Ureter (tissue), 1 donor: ENCODE measurements at regions not wholly inside any gene's neighbourhood (a gene's known extent, or its start where the extent isn't known, plus 50 kb on each side); places are given as distances from the start of the nearest gene placed in this dataset.
"Not testable (repeated sequence)": the region's sequence is repeated elsewhere in the genome, so short reads cannot be mapped to it uniquely, and the experiment has no call there.

ENCODE experiments used
- DNase-seq: peaks from one replicate; pipeline ENCODE4 v3.0.0-alpha.2; 2020; ENCODE audit warnings: low spot score
- donor health status: DM: yes; HTN: yes; CAD: no.

GRCh38 chr5:166581826-166582225 lies 1709.6 kb upstream of the WWC1 start:
- DNase-seq = no peak

DNA sequence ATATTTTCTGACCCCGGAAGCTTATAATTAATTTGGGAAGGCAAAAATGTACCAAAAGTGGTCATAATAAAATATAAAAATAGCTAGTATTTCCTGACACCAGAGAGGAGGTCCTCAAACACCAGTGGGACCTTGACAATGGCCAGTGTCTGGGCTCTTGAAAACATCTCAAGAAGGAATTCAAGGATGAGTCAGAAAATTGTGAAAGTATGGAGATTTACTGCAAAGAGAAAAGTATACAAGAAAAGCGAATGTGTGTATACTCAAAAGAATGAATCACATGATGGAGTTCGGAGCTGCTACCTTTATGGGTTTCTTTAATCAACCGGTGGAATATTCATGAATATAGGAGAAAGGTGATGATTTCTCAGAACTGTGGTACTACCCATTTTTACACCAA lies 1709.0 kb upstream of the WWC1 start:
- no peak for DNase-seq

- no peak for DNase-seq
These were observed 1696.9 kb upstream of the WWC1 start for GRCh38 chr5:166594567-166594966.

GRCh38 chr5:166595274-166595951 lies 1696.0 kb upstream of the WWC1 start:
- DNase-seq = no peak

DNA sequence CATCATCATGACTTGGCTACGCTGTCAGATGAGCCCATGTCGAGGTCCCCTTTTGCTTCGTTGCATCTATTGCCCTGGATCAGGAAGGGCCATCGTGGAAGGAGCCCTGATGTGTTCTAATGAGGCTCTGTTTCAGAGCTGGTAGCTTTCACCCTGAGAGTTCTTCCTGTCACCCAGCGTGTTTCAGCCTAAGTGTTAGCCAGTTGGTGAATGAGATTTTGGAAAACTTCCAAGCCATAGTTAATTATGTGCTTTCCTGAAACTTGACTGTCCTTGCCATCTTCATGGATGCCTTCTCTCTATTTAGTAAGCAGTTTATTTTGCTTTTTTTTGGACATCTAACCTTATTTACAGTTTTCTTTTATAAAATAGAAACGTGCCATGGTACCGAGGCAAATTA lies 1695.4 kb upstream of the WWC1 start:
- DNase-seq = no peak

DNA sequence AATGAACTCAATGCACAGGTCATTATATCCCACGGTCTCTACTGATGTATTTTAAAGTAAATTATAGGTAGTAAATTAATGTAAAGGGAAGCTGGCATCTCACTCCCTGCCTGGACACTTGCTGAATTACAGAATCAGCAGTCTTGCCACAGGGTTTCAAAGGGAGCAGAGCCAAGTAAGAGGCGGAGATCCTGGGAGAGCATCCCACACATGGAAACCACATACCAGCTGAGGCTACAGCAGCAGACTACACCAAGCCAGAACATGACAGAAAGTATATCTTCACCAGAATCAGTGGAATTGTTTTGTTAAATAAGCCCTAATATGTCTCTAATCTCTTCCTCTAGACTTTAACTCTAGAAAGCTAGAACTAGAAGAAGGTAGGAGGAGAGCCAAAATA lies 1689.2 kb upstream of the WWC1 start:
- no peak for DNase-seq

DNA sequence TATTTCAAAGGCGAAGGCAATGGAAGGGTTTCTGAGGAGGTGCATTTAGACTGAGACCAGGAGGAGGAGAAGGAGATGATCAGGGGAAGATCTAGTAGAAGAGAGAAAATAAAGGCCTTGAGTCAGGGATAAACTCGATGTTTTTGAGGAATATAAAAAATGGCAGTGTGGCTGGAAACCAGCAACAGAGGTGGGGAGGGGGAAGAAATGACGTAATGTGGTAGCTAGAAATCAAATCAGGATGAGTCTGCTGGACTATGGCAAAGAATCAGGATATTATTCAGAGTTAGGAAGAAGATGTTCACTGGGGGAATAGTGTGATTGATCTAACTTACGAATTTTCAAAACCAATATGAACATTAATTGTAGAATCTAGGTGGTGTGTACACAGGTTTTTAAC lies 1673.9 kb upstream of the WWC1 start:
- DNase-seq = no peak

GRCh38 chr5:166618526-166618925 lies 1672.9 kb upstream of the WWC1 start:
- no peak for DNase-seq

GRCh38 chr5:166624573-166624972 lies 1666.9 kb upstream of the WWC1 start:
- no peak for DNase-seq

DNA sequence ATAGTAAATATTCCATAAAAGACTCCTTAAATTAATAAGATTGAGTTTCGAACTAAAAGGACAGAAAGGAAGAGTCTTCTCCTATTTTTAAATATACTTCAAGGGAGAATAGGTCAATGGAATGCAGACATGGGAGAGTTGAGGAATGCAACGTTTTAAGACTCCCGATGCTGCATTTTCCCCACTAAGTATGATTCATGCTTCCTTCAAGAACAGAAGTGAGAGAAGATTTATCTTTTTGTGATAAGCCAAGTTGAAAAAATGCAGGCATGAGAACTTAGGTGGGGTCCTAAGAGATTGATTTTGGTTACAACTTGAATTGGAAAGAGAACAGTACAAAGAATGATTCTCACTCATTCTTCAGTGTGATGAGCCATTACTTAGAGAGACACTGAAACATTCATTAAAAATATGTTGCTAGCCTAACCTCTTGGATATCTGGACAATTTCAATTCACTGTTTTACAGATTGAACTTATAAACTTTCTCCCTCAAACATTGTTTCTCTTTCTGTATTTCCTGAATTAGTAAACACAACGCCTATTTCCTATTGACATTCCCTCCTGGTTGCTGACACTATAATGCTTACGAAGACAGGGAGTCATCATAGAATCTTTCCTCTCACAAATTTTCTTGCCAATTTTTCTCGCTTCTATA lies 1666.1 kb upstream of the WWC1 start:
- DNase-seq = no peak

DNA sequence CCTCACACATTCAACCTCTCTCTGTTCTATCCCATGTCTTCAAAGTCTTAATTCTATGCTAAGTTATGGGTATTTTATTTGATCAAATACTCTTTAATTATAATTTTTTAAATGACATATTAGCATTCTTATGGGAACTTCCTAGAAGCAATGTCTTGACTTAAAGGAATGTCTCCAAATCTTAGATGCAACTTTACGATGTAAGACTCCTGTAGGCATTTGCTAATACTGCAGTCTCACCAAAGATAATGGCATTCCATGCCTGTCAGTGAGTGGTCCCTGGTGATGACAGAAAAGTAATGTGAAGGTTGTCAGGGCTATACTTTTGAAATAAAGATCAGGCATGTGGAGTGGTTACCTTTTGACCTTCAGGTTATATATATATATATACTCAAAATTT lies 1654.2 kb upstream of the WWC1 start:
- no peak for DNase-seq

GRCh38 chr5:166639151-166639550 lies 1652.3 kb upstream of the WWC1 start:
- no peak for DNase-seq

- not testable (repeated sequence) for DNase-seq
These were observed 1651.3 kb upstream of the WWC1 start for GRCh38 chr5:166640136-166640535.

DNA sequence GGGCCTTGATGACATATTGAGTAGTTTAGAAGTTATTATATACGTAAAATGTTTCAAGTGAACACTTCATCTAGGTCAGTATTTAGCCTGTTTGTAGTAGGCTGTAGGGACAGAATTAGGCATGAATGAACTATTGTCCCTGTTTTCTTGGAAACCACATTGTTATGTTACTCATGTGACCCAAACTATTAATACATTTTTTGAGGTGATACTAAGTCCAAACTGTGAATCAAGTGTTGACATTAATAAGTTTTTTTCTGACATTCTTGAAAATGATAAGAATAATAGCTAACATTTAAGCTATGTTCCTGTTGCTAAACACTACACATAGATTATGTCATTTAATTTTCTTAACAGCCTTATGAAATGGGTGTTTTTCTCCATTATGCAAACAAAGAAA lies 1642.7 kb upstream of the WWC1 start:
- DNase-seq = no peak

DNA sequence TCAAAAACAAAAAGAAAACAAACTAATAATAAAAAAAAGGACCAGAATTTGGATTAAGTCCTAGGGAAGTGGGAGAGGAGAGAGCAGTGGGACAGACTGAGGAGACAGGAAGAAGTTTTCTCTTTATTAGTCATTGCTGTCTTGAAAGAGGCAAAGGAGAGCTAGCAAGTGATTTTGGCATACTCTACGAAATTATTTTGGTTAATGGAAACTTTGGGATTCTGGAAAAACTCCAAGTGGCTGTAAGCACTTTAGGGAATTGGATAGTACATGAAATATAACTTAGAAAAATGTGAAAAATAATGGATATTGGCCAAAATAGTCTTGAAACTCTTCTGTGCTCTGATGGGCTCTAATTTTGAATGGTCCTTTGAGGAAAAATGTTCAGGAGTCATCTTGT lies 1641.8 kb upstream of the WWC1 start:
- DNase-seq = no peak

DNA sequence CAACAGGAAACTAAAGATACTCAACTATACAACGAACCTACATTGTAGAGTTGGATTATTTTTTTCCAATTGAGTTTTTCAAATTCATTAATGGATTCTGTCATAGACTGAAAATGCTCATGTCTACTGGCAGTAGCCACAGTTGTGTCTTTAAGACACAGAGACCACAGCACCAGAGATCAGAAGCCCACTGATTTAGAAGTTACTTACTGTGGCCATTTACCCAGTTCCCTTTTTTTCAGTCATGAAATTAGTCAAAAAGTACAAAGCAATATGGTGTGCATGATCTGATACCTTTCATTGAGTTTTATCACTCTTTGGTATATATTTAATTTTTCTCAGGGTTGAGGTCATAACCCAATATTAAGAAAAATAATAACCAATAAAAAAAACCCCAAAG lies 1640.2 kb upstream of the WWC1 start:
- no peak for DNase-seq

DNA sequence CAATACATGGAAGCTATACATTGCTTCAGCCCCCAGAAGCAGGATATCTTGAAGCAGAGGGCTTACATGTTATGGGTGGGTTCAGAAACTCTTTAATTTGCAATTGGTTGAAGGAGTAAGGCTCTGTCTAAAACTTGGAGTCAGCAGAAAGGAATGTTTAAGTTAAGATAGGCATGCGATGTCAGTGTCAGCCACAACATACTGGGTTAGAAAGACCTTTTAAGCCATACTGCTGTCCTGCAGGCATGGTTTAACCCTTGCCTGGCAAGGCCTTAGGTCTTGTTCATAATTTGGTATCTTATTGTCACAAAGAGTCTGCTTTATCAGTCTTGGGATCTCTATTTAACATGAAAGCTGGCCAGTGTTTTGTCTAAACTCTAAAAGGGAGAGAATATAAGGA lies 1619.6 kb upstream of the WWC1 start:
- DNase-seq = no peak

DNA sequence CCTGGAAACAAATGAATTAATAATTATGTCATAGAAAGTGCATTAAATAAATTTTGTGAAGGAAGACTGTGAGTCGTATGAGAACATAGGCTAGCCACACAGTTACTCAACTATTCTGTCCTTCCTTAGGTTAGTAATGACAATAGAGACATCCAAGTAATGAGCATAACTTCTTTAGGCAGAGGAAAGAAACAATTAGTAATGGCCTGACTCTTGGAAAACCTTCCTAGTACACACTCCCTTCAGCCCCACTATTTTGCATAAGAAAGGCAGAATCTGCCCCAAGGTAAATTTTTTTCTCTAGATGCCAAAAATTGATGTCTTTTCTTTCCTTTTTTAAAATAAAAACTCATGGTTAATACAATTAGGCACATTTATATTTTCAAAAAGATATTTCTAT lies 1619.0 kb upstream of the WWC1 start:
- no peak for DNase-seq

DNA sequence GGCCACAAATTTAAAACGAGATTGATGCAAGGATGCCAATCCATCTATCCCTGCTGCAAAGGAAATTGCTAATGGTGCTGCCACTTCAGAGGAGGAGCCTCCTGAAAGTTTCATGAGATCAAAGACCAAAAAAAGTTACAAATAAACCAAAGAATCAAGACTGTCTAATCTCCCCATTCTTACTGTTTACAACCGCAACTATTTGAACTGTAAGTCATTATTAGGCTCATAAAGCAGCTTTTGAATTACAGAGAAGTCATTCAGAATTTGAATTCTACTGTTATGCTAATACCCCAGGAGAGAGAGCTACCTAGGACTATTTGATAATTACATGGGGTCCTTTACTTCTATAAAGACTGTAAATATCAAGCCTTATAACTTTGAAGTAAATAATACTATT lies 1613.6 kb upstream of the WWC1 start:
- no peak for DNase-seq

- DNase-seq = no peak
These were observed 1612.1 kb upstream of the WWC1 start for GRCh38 chr5:166679331-166679730.

DNA sequence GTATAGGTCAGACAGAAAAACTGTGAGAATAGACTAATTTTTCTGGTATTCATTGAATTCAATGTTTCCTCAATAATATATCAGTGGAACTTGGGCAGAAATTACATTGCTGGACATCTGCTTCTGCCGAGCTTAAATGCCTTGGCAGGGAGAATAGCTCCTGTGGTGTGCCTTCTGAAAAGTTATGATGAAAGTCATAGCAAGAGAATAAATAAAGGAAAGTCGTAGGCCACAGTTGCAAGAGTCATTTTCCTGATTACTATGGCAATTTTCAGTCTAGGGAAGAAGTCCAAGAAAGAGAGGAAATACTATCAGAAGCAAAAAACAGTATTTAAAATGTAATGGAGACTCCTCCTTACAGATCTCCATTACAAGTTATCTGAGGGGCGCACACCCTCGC lies 1596.1 kb upstream of the WWC1 start:
- no peak for DNase-seq

DNA sequence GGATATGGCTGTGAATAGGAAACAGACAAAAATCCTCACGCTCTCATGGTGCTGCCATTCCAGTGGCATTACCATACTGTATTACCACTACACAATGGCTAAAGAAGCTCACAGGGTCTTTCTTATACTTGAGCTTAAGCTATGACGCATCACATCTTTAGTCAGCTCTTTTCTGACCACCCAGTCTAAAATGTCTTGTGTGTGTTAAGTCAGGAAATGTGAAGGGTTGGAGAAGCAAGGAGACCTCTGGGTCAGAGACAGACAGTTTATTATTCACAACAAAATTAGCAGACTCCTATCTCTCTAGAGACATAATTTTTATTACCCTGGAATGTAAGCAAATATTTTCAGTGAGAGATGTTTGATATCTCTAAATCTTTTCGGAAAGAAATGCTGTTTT lies 1583.2 kb upstream of the WWC1 start:
- DNase-seq = no peak

- no peak for DNase-seq
These were observed 1581.8 kb upstream of the WWC1 start for GRCh38 chr5:166709691-166710090.

- DNase-seq = no peak
These were observed 1581.2 kb upstream of the WWC1 start for GRCh38 chr5:166710271-166710670.
